ENCODE measurements at regions not wholly inside any gene's neighbourhood (a gene's known extent, or its start where the extent isn't known, plus 50 kb on each side); places are given as distances from the start of the nearest gene placed in this dataset.

DNA sequence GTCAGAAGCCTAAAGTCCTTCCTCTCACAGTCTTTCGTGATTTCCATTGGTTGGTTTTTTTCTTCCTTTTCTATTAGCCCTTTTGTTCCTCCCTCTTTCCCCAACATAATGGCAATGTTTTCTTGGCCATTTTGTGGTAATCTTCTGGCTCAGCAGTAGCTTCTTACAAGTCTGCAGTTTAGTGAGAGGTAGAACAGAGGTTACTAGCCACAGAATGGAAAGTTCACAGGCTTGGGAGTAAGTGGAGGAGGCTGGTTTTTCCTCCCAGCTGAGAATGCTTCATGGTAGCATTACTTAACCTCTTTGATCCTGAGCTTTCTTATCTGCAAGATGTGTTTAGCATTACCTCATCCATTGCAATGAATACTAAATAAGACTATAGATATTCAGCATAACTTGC, 346.9 kb downstream of the NFIB start:
- TF ChIP-seq, protein P1, sequence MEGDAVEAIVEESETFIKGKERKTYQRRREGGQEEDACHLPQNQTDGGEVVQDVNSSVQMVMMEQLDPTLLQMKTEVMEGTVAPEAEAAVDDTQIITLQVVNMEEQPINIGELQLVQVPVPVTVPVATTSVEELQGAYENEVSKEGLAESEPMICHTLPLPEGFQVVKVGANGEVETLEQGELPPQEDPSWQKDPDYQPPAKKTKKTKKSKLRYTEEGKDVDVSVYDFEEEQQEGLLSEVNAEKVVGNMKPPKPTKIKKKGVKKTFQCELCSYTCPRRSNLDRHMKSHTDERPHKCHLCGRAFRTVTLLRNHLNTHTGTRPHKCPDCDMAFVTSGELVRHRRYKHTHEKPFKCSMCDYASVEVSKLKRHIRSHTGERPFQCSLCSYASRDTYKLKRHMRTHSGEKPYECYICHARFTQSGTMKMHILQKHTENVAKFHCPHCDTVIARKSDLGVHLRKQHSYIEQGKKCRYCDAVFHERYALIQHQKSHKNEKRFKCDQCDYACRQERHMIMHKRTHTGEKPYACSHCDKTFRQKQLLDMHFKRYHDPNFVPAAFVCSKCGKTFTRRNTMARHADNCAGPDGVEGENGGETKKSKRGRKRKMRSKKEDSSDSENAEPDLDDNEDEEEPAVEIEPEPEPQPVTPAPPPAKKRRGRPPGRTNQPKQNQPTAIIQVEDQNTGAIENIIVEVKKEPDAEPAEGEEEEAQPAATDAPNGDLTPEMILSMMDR (conservative IDR thresholded peaks at IDR 0.05; ENCODE audit: low read depth, low read length) = no peak
- no peak overlapping the region for H3K4me3 ChIP-seq (ENCODE audit: low read depth, low read length)
- peak; percentile 65 for DNase-seq (ENCODE audit: low read depth)

DNA sequence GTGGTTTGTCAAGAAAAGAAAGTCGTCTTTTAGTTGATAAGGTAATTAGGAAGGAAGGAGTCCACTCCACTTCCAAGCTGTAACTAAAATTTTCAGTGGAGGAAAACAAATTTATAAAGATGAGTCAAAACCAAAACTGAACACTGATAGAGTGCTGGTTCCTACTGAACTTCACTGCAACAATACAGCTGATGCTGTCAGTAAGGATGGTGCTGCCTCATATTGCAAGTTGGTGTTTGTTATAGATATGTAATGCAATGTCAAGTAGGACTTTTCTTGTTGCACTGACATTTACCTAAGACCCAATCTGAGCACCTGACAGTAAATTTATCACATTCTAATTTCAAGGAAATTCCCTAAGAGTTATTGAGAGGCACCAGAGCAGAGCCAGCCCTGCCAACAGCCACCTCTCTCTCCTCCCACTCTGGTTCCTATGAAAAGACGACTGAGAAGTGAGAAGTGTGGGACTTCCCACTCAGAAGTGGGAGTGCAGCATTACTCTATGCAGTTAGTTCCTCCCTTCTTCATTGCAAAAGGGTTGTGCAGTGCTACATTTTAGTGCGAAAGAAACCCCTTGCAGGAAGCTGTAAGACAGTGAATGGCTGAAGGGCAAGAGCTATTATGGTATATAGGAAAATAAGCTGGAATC, 350.8 kb downstream of the NFIB start:
- H3K4me3 ChIP-seq (ENCODE audit: low read depth, low read length) = no peak overlapping the region
- TF ChIP-seq, protein P1 (conservative IDR thresholded peaks at IDR 0.05; ENCODE audit: low read depth, low read length) = no peak
- no peak for DNase-seq (ENCODE audit: low read depth)

DNA sequence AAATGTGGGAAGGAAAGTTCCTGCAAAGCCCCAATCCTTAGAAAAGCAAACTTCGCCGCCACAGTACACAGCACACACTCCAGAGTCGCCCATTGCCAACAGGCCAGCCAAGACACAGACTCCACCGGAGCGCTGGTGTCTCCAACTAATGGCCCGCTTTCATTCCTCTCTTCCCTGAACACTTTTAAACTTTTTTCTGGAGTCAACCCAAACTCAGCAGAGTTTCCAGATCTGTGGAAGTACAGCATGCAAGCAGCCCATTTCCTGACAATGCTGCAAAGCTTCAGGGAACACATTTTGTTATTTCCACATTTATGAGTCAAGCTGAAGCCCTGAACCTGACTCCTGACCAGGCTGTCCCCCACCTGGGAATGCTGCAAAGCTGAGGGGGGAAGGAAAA, 351.9 kb downstream of the NFIB start:
- TF ChIP-seq, protein P1 (conservative IDR thresholded peaks at IDR 0.05; ENCODE audit: low read depth, low read length) = no peak
- no peak for DNase-seq (ENCODE audit: low read depth)
- H3K4me3 ChIP-seq (ENCODE audit: low read depth, low read length) = no peak overlapping the region

DNA sequence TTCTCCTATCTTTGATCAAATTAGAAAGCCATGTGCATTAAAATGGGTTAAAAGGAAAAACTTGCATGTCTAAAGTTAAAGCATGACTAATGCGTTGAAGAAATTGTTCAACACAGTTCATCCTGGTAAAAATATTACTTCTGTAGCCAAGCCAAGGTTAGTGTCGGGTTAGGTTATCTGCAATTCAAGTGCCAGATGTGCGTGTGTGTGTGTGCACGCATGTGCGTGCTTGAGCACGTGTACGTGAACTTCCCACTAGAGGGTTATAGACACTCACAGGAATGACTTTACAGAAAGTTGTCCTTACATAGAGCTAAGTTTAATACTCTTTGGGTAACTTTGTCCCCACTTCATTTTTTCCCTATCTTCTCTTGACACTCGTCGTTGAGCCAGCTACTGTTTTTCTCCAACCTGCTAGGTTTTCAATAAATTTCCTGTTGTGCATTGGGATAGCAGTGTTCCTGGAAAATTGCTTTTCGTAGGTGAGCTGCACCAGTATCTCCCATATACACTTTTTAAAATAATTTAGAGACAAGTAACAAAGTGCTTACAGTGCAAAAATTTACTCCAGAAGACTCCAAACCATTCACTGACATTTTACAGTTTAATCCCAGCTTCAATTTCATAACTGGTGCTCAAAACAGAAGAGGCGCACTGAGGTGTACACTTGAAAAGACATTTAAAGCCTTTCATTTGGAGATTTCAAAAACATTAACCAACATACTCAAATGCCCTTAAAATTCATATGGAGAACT, 353.8 kb downstream of the NFIB start:
- DNase-seq (ENCODE audit: low read depth) = peak; percentile 37
- TF ChIP-seq, protein P1 (conservative IDR thresholded peaks at IDR 0.05; ENCODE audit: low read depth, low read length) = no peak
- H3K4me3 ChIP-seq (ENCODE audit: low read depth, low read length) = no peak overlapping the region

DNA sequence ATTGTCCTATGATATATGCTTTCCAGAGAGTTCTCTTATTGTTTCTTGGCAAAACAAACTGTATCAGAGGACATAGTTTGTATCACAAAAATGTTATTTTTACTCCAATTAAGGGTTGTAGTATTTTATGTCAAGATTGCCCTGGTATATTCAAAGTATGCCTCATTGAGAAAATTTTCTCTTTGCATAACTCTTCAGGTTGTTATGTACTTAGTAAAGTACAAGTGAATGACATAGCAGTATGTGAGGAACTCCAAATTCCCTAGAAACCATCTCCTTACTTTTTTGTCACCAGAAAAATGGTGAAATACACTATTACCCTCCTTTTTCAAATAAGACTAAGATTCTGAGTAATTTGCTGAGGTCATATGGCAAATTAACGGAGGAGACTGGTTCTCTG, 355.3 kb downstream of the NFIB start:
- TF ChIP-seq, protein P1 (conservative IDR thresholded peaks at IDR 0.05; ENCODE audit: low read depth, low read length) = no peak
- DNase-seq (ENCODE audit: low read depth) = no peak
- H3K4me3 ChIP-seq (ENCODE audit: low read depth, low read length) = no peak overlapping the region

DNA sequence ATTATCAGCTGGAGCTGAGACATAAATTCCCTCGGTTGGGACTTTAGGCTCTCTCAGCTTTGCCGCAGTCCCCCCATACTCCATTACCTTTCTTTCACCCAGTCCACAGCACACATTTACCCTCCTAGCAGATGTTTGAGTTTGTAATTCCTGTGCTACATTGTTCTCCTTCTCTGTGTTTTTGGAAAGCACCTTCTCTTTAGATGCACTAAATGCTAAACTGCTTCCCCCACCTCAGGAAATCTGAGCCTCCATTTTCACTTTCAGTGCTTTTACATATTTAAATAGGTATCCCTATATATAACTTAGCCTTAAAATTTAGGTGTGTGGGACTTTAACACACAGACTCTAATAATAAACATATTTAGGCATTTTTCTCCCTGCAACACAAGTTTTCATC, 356.9 kb downstream of the NFIB start:
- TF ChIP-seq, protein P1 (conservative IDR thresholded peaks at IDR 0.05; ENCODE audit: low read depth, low read length) = no peak
- DNase-seq (ENCODE audit: low read depth) = no peak
- no peak overlapping the region for H3K4me3 ChIP-seq (ENCODE audit: low read depth, low read length)

DNA sequence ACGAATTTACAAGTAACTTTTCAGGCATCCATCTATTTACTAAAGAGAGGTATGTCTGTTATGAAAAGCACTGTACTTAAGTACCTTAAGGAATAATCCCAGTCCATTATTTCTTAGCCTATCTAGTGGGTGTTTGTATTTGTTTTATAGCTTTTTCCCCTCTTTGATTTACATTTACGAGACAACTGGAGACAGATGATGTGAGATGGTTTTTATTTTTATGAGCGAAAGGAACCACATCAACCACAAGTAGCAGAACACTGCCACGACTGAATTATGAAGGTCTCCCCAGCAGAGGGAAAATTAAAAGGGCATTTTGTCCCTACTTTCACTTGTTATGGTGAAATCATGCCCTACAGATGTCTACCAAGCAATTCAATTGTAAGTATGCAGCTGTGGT, 357.8 kb downstream of the NFIB start:
- DNase-seq (ENCODE audit: low read depth) = no peak
- TF ChIP-seq, protein P1 (conservative IDR thresholded peaks at IDR 0.05; ENCODE audit: low read depth, low read length) = no peak
- H3K4me3 ChIP-seq (ENCODE audit: low read depth, low read length) = no peak overlapping the region

Measured in choroid plexus epithelial cell (primary cell).